ENCODE measurements at regions not wholly inside any gene's neighbourhood (a gene's known extent, or its start where the extent isn't known, plus 50 kb on each side); places are given as distances from the start of the nearest gene placed in this dataset.

DNA sequence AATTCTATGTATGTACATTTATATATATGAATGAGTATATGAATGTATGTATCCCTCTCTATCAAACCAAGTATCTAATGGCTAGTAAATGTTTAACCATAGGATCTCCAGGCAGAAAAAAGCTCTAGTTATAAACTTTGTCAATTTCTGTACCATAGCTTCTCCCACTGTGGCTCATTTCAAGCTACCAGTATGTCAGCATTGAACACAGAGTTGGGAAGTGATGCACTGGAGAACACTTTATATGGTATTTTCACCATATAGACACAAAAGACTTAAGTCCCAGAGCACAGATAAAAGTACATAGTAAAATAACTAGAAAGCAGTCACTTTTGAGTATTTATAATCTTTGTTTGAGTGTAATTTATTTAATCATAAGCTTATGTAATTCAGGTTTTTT, 53.9 kb upstream of the ATP8A1 start:
- H3K4me1 ChIP-seq (replicated peaks in 1 of 4; ENCODE audit: control insufficient read depth in 3 of 4, insufficient read depth in 4 of 4, low read length in 3 of 4): peaks cover 0 to 14% (median 4%) of the 10 kb centered on the region in 4 experiments; a peak in 3 of 7 replicates
- H3K4me3 ChIP-seq (ENCODE audit: extremely low read depth in 1 of 4, insufficient read depth in 2 of 4, low read depth in 3 of 4, low read length in 4 of 4): no peak overlapping the region
- FAIRE-seq (no peak), DNase-seq (ENCODE audit: low read depth in 1 of 2, low spot score in 2 of 2) (no peak)
- H3K9ac ChIP-seq (replicated peaks in 1 of 4; ENCODE audit: extremely low read depth in 1 of 4, low read depth in 3 of 4, low read length in 3 of 4): no peak overlapping the region
- no peak overlapping the region for H3K56ac ChIP-seq (replicated peaks; ENCODE audit: insufficient read length, low read depth, low read length)
- H2AK5ac ChIP-seq (ENCODE audit: low read depth, low read length): no peak overlapping the region
- CTCF ChIA-PET (ENCODE audit: partially characterized antibody): interaction anchor here (0.6 to 0.9 kb wide), 2 partner anchors 24 to 107 kb away, joined by 3 read pairs; no protein-coding TSS in a partner anchor
- H3K9me3 ChIP-seq (ENCODE audit: insufficient read depth in 2 of 2, low read depth in 1 of 2, low read length in 1 of 2): no peaks in the 10 kb centered on the region
- no peaks in the 10 kb centered on the region for H3K79me1 ChIP-seq (ENCODE audit: low read depth, low read length)
- no peak overlapping the region for H4K8ac ChIP-seq (ENCODE audit: extremely low read depth, insufficient read depth, low read length)
- no peak overlapping the region for H2BK12ac ChIP-seq (ENCODE audit: low read depth, low read length)
- H3K14ac ChIP-seq (ENCODE audit: insufficient read length): no peak overlapping the region
- H3K79me2 ChIP-seq (ENCODE audit: control insufficient read depth in 1 of 2, insufficient read depth in 2 of 2, low read length in 2 of 2): no peaks in the 10 kb centered on the region
- H3K18ac ChIP-seq (ENCODE audit: extremely low read depth, low read length): no peak overlapping the region
- H3K27me3 ChIP-seq (replicated peaks in 1 of 4; ENCODE audit: control insufficient read depth in 3 of 4, extremely low read depth in 1 of 4, insufficient read depth in 3 of 4, low read length in 3 of 4): no peaks in the 10 kb centered on the region
- no peak overlapping the region for H3K4me2 ChIP-seq (ENCODE audit: insufficient read depth in 1 of 2, low read depth in 2 of 2, low read length in 2 of 2)
- H3K4ac ChIP-seq (replicated peaks; ENCODE audit: insufficient read length, low read depth, low read length): no peak overlapping the region
- no peaks in the 10 kb centered on the region for H4K20me1 ChIP-seq (replicated peaks in 1 of 2; ENCODE audit: control insufficient read depth in 1 of 2, insufficient read depth in 2 of 2, low read length in 2 of 2)
- no peak overlapping the region for H2BK5ac ChIP-seq (ENCODE audit: low read depth, low read length)
- H4K91ac ChIP-seq (replicated peaks; ENCODE audit: insufficient read length, low read length): no peak overlapping the region
- H2BK15ac ChIP-seq (ENCODE audit: low read length): no peak overlapping the region
- no peaks in the 10 kb centered on the region for H3K36me3 ChIP-seq (ENCODE audit: control insufficient read depth in 2 of 4, insufficient read depth in 4 of 4, low read length in 3 of 4)
- H2BK120ac ChIP-seq (replicated peaks; ENCODE audit: low read depth, low read length): no peak overlapping the region
- H3K23me2 ChIP-seq (ENCODE audit: low read depth, low read length): no peaks in the 10 kb centered on the region
- H4K5ac ChIP-seq (ENCODE audit: insufficient read length, low read depth, low read length): no peak overlapping the region
- H2AFZ ChIP-seq (ENCODE audit: low read length): no peak overlapping the region
- H2BK20ac ChIP-seq (ENCODE audit: low read length): no peak overlapping the region
- POLR2A ChIA-PET (ENCODE audit: partially characterized antibody): no interaction called here
- no peak overlapping the region for H3K27ac ChIP-seq (ENCODE audit: low read depth, low read length)
- H3K23ac ChIP-seq (ENCODE audit: insufficient read length): no peak overlapping the region
- TF ChIP-seq PHF8 (conservative IDR thresholded peaks at IDR 0.05; ENCODE audit: low read depth, low read length): no peak
- no peak for TF ChIP-seq SP4 (IDR thresholded peaks at IDR 0.05; ENCODE audit: low read length)
- TF ChIP-seq EGR1 (IDR thresholded peaks at IDR 0.05; ENCODE audit: borderline replicate concordance, low read depth, low read length): no peak
- TF ChIP-seq HDAC2 (IDR thresholded peaks at IDR 0.05; ENCODE audit: borderline replicate concordance in 1 of 2, low read depth in 2 of 2, low read length in 2 of 2): no peak
- TF ChIP-seq, protein P1, sequence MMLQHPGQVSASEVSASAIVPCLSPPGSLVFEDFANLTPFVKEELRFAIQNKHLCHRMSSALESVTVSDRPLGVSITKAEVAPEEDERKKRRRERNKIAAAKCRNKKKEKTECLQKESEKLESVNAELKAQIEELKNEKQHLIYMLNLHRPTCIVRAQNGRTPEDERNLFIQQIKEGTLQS (IDR thresholded peaks at IDR 0.05; ENCODE audit: insufficient read depth, low read depth, low read length): no peak
- no peak for TF ChIP-seq SIRT6 (IDR thresholded peaks at IDR 0.05; ENCODE audit: low read length)
- TF ChIP-seq SIN3A (conservative IDR thresholded peaks at IDR 0.05 in 1 of 2, IDR thresholded peaks at IDR 0.05 in 1 of 2; ENCODE audit: low read depth in 1 of 2, low read length in 2 of 2): no peak
- TF ChIP-seq SAP30 (IDR thresholded peaks at IDR 0.05; ENCODE audit: insufficient read depth, insufficient replicate concordance, low read length): no peak
- TF ChIP-seq NANOG (IDR thresholded peaks at IDR 0.05; ENCODE audit: insufficient read depth, low read depth, low read length, poor library complexity, severe bottlenecking): no peak
- no peak for TF ChIP-seq ASH2L (IDR thresholded peaks at IDR 0.05; ENCODE audit: low read length)
- TF ChIP-seq POLR2A (IDR thresholded peaks at IDR 0.05; ENCODE audit: control extremely low read depth in 1 of 2, low read depth in 2 of 2, low read length in 2 of 2): no peak
- no peak for TF ChIP-seq SRF (IDR thresholded peaks at IDR 0.05; ENCODE audit: low read depth, low read length)
- no peak for TF ChIP-seq BACH1 (IDR thresholded peaks at IDR 0.05; ENCODE audit: low read length)
- no peak for TF ChIP-seq SP2 (IDR thresholded peaks at IDR 0.05; ENCODE audit: low read length)
- no peak for TF ChIP-seq RFX5 (IDR thresholded peaks at IDR 0.05; ENCODE audit: borderline replicate concordance, low read depth, low read length)
- no peak for TF ChIP-seq KDM1A (IDR thresholded peaks at IDR 0.05; ENCODE audit: borderline replicate concordance, low read length)
